ENCODE measurements at regions not wholly inside any gene's neighbourhood (a gene's known extent, or its start where the extent isn't known, plus 50 kb on each side); places are given as distances from the start of the nearest gene placed in this dataset.
"Not testable (repeated sequence)": the region's sequence is repeated elsewhere in the genome, so short reads cannot be mapped to it uniquely, and the experiment has no call there.

DNA sequence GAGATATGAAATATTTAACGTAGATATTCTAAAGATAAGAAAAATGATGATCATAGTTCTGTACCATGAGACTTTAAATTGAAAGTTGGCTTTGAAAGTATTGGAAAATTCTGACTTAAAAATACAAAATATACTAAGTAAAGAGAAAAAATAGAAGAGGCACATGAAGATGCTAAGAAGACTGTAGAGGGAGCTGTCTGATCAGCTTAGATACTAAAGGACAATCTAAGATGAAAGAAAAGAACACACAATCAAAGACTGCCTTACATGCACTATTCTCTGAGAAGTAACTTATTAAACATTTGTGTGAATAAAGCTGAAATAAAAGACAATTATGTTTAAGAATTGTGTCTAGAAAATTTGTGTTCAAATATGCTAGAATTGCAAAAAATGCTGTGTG lies 55.1 kb downstream of the RBMXL2 start:
- in situ Hi-C loops (cut with MboI; ENCODE audit: low pct_unique_long_range_greater_than_20kb, low sequenced_read_pairs), result no loop called here
- peak; percentile 5 for DNase-seq

DNA sequence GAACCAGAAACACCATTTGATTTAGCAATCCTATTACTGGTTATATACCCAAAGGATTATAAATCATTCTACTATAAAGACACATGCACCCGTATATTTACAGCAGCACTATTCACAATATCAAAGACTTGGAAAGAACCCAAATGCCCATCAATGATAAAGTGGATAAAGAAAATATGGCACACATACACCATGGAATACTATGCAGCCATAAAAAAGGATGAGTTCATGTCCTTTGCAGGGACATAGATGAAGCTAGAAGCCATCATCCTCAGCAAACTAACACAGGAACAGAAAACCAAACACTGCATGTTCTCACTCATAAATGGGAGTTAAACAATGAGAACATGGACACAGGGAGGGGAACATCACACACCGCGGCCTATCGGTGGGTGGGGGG lies 61.3 kb downstream of the RBMXL2 start:
- in situ Hi-C loops (cut with MboI; ENCODE audit: low pct_unique_long_range_greater_than_20kb, low sequenced_read_pairs), result not testable (repeated sequence)

DNA sequence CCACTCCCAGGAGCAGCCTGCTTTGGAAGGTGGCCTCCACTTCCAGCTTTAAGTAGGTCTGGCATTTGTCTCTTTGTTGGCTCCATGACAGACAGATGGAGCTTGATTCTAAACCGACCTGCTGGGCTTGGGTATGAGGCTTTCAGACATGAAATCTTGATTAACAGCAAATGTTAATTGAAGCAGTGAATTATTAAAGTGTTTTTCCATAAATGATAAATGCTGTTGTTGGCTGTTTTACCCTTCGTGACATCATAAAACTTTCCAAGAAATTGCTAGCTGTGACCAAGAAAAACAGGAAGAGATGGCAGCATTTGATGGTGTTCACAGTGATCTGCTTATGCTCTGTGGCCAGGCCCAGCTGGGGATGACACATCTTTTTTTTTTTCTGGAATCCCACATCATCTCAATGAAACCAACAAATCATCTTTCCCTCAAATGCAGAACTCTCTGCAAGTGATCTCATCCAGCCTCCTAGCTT lies 66.1 kb downstream of the RBMXL2 start:
- in situ Hi-C loops (cut with MboI; ENCODE audit: low pct_unique_long_range_greater_than_20kb, low sequenced_read_pairs), result no loop called here
- peak; percentile 29 for DNase-seq

More for the DNA sequence above, 61.3 kb downstream of the RBMXL2 start:
- not testable (repeated sequence) for DNase-seq

DNA sequence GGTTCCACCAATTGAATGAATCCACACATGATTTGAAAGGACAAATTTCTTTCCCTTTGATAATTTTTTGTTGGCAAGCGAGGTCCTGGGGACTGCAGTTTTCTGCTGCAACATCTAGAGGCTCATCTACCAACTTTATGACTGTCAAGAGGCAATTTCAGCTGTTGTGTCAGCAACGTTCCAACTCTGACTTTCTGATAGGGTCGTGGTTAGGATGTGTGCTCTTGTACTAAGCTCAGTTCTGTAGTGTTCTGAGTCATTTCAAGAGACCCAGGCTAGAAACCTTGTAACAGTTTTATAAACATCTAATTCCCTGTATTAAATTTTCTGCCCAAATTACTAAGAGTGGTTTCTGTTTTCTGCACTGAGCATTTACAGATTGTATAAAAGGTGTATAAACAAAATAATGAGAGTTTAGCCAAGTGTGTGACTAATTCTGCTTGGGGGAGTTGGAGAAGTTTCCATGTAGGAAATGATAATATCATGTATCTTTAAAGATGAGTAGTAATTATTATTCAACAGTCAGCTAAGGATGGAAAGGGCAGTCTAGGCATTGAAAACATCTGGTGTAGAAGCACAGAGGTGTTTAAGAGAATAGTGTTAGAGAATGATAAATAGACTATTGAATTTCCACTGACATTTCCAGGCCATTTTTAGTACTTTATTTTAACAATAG lies 72.2 kb downstream of the RBMXL2 start:
- in situ Hi-C loops (cut with MboI; ENCODE audit: low pct_unique_long_range_greater_than_20kb, low sequenced_read_pairs), result no loop called here

DNA sequence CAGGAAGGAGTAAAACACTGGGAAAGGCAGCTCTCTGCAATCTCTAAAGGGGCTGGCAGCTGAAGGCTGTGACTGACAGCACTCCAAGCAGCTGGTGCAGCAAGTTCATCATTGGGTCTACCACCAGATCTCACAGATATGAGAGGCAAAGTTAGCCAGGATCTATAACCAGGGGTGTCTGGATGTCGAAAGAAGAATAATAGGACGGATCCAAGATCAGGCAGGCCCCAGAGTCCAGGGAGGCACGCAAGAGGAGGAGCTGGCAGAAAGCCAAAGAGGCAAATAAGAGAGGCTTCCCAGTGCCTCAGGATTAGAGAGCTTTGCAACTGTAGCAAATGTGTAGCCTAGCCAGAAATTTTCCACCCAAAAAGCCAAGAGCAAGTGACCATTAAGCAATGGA lies 77.1 kb downstream of the RBMXL2 start:
- in situ Hi-C loops (cut with MboI; ENCODE audit: low pct_unique_long_range_greater_than_20kb, low sequenced_read_pairs), result no loop called here
- DNase-seq, result no peak

More for the DNA sequence above, 72.2 kb downstream of the RBMXL2 start:
- no peak for DNase-seq

DNA sequence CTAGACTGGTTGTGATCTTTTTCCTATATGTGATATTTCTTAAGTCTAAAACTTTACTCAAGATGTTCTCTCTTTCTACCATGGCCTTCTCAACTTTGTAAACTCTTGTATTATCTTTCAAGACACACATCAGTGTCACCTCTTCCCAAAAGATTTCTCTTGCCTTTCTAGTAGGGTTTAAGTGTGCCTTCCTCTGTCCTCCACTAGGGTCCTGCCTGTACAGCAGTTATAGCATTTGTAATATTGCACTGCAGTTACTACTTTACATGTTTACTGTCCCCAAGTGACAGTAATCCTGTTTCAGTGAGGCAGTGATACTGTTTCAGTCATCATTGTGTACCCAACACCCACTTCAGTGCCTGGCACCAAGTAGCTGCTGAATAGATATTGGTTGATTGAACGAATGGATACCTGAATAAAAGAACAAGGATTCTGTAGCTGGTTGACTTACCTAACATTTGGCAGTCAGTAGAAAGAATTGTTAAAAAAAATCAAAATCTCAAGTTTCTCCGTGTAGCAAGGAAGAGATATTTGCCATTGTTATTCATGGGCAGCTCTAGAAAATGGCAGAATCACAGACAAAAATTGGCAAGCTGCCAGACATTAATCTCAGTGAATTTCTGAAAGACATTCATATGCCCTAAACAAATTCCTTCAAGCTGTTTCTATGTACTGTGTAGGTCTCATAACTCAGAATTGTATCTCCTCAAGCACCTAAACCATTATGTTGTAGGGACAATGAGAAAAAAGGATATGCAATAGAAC lies 79.4 kb downstream of the RBMXL2 start:
- DNase-seq, result peak; percentile 1
- in situ Hi-C loops (cut with MboI; ENCODE audit: low pct_unique_long_range_greater_than_20kb, low sequenced_read_pairs), result no loop called here

DNA sequence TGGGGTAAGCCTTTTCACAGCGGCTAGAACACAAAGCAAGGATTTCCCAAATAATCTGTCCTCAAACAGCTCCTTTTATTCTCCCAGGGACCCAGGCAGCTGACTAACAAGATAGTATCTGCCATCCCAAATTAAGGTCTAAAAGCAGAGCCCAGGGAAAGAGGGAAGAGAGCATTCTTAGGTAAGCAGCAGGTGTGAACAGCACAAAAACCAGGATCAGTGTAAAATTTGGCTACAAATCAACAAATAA lies 79.9 kb downstream of the RBMXL2 start:
- in situ Hi-C loops (cut with MboI; ENCODE audit: low pct_unique_long_range_greater_than_20kb, low sequenced_read_pairs), result no loop called here
- no peak for DNase-seq

DNA sequence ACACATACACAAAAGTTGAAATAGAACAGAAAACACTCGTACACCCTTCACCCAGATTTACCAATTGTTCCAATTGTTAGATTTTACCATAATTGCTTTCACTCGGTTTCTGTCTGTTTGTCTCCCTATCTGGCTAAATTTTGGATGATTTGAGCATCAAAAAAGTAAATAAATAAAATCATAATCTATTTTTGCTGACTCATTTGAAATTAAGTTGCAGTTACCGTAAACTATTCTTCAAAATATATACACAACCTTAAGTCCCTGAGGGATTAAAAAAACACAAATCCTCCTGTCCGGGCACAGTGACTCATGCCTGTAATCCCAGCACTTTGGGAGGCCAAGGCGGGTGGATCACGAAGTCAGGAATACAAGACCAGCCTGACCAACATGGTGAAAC lies 81.3 kb upstream of the SYT9 start:
- no peak for DNase-seq
- in situ Hi-C loops (cut with MboI; ENCODE audit: low pct_unique_long_range_greater_than_20kb, low sequenced_read_pairs), result no loop called here

DNA sequence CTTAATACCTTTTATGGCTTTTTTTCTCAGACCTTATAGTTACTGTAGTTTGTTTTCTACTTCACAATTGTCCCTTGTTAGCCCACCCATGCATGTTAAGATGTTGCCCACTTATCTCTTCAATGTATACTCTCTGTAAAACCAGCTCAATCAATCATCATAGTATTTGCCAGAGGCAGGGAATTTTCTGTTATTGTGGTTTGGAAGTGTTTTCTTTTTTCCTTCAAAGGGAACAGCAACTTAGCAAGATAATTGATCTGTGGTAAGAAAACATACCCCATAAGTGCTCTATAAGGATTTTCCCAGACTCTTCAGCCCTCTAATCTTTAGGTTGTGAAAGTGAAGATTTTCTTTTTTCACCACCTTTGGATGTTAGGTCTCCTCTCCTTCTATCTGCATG lies 76.7 kb upstream of the SYT9 start:
- DNase-seq, result no peak
- in situ Hi-C loops (cut with MboI; ENCODE audit: low pct_unique_long_range_greater_than_20kb, low sequenced_read_pairs), result no loop called here

DNA sequence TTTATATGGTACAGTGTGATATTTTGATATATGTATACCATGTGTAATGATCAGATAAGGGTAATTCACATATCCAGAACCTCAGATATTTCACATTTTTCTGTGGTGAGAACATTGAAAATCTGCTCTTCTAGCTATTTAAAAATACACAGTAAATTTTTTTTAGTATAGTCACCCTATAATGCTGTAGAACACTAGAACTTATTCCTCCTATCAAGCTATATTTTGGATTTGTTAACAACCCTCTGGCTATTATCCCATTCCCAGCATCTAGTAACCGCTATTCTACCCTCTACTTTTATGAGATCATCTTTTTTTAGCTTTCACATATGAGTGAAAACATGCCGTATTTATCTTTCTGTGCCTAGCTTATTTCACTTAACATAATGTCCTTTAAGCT lies 65.5 kb upstream of the SYT9 start:
- DNase-seq, result no peak
- in situ Hi-C loops (cut with MboI; ENCODE audit: low pct_unique_long_range_greater_than_20kb, low sequenced_read_pairs), result no loop called here

DNA sequence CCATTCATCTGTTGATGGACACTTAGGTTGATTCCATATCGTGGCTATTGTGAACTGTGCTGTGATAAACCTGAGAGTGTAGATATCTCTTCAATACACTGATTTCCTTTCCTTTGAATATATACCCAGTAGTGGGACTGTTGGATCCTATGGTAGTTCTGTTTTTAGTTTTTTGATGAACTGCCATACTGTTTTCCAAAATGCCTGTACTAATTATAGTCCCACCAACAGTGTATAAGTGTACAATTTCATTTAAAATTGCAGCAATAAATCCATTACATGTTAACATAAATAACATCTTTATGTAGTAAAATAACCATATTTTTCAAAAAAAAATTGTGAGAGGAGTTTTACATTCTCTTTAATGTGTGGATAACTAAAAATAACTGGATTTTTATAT lies 65.0 kb upstream of the SYT9 start:
- DNase-seq, result no peak
- in situ Hi-C loops (cut with MboI; ENCODE audit: low pct_unique_long_range_greater_than_20kb, low sequenced_read_pairs), result no loop called here

DNA sequence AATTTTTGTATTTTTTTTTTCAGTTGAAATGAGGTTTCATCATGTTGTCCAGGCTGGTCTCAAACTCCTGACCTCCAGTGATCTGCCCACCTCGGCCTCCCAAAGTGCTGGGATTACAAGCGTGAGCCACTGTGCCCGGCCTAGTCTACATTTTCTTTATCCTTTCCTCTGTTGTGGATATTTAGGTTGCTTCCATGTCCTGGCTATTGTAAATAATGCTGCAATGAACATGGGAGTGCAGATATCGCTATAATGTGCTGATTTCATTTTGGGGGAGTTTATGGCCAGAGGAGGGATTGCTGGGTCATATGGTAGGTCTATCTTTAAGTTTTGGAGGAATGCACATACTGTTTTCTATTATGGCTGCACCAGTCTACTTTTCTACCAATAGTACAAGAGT lies 58.9 kb upstream of the SYT9 start:
- in situ Hi-C loops (cut with MboI; ENCODE audit: low pct_unique_long_range_greater_than_20kb, low sequenced_read_pairs), result not testable (repeated sequence)

DNA sequence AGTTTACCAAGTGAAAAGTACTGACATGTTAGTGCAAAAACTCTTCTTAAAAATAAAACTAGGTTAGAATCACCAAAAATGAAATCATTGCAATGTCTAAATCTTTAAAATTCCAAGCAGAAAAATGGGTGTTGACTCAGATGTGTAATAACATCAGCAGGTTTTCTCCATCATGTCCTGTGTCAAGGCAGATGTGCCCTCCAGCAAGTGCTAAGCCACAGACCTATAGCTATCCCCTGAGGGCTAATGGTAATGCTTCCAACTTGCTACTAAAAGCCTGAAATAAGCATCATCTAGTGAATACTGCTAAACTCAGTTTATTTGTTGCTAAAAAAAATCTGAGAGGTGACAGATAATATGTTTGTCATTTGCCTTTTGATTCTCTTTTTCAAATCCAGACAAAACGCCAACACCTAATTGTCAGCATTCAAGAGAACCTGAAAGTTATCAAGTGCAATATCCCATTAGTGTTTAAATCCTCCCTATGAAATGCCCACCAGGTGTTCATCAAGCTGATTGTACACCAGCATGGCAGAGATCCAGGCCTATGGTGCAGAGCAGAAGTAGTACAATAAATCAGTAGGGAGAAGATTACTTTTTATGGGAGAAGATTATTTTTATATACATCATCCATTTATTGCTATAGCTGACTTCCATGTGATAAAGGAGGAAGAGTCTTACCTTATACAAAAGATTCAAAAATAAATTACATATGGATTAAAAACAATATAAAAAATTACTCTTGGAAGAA lies 55.1 kb upstream of the SYT9 start:
- DNase-seq, result no peak
- in situ Hi-C loops (cut with MboI; ENCODE audit: low pct_unique_long_range_greater_than_20kb, low sequenced_read_pairs), result no loop called here

More for the DNA sequence above, 58.9 kb upstream of the SYT9 start:
- DNase-seq, result not testable (repeated sequence)

DNA sequence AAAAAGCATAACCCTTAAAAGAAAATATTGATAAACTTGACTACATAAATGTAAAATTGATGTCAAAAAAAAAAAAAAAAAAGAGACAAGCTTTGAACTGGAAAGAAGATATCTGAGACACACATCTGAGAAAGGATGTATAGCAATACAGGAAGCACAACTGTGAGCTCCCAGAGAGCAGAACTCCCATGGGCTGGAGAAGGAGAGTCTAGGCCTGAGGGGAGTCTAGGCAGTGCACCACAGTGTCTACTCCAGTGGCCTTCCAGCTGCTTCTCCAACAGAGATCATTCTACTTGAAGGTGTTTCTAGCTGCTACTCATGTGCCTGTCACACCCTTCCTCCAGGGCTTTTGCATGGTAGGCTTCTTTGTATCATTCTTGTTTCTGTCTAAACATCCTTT lies 54.2 kb upstream of the SYT9 start:
- DNase-seq, result no peak
- in situ Hi-C loops (cut with MboI; ENCODE audit: low pct_unique_long_range_greater_than_20kb, low sequenced_read_pairs), result no loop called here

Data from KBM-7 (cell line).